Transverse colon (tissue), 4 donors: ENCODE measurements at regions not wholly inside any gene's neighbourhood (a gene's known extent, or its start where the extent isn't known, plus 50 kb on each side); places are given as distances from the start of the nearest gene placed in this dataset.

Experiments used
- DNase-seq: peaks from one replicate; pipeline ENCODE4 v3.0.0-alpha.2; 2019
- H3K27ac ChIP-seq, 4 donors: fragments of 200-600 bp; sonication (generic); 2 replicates each; pipeline ENCODE4 v1.5.1; 2016 to 2018; ENCODE audit warnings: inconsistent platforms in 4 of 4
- H3K27me3 ChIP-seq: fragments of 200-600 bp; sonication (generic); 2 replicates; pipeline ENCODE4 v1.5.1; 2017; ENCODE audit warnings: inconsistent platforms
- H3K36me3 ChIP-seq, 4 donors: fragments of 200-600 bp; sonication (generic); 2 replicates each; pipeline ENCODE4 v1.5.1; 2017 to 2019; ENCODE audit warnings: inconsistent platforms in 4 of 4
- H3K4me1 ChIP-seq, 4 donors: fragments of 200-600 bp; sonication (generic); 2 replicates each; pipeline ENCODE4 v1.5.1; 2017 to 2020; ENCODE audit warnings: inconsistent platforms in 4 of 4
- H3K4me3 ChIP-seq, 4 donors: fragments of 200-600 bp; sonication (generic); 1 replicate in 1 of 4; 2 replicates in 3 of 4; pipeline versions ENCODE4 v1.5.1 to v1.6.1; 2017 to 2019; ENCODE audit warnings: inconsistent platforms in 4 of 4
- H3K9me3 ChIP-seq, 2 donors: fragments of 200-600 bp; sonication (generic); 2 replicates each; pipeline ENCODE4 v1.5.1; 2017 to 2019; ENCODE audit warnings: inconsistent platforms in 2 of 2
- CTCF ChIP-seq, 5 experiments: fragments of 200-600 bp in 3 of 5; fragments of 450-650 bp in 2 of 5; sonication (generic) in 3 of 5; IDR thresholded peaks; 1 replicate in 2 of 5; 2 replicates in 3 of 5; pipeline ENCODE4 v1.5.1; 2016 to 2017; ENCODE audit warnings: antibody characterized with exemption in 5 of 5, inconsistent platforms in 3 of 5, mild to moderate bottlenecking in 2 of 5, moderate library complexity in 1 of 5
- EP300 ChIP-seq: sonication (generic); formaldehyde crosslinking; IDR thresholded peaks from one replicate; pipeline ENCODE4 v1.6.1; 2017; ENCODE audit warnings: antibody characterized with exemption, low read depth
- POLR2A ChIP-seq: fragments of 450-650 bp; IDR thresholded peaks from one replicate; pipeline ENCODE4 v1.6.1; 2016; ENCODE audit warnings: antibody characterized with exemption, mild to moderate bottlenecking, moderate library complexity
- POLR2AphosphoS5 ChIP-seq, 3 donors: sonication (generic); formaldehyde crosslinking; IDR thresholded peaks; one replicate each; pipeline ENCODE4 v1.6.1; 2016; ENCODE audit warnings: antibody characterized with exemption in 3 of 3
- WGBS, 2 donors: methylation state at CpG; one replicate each; pipeline ENCODE4 v1.1.5; 2018; ENCODE audit warnings: low coverage in 1 of 2; 5-methylcytosine and 5-hydroxymethylcytosine counted together
- in situ Hi-C, 4 donors: fragments of 200-750 bp; cut with MboI; loops; one replicate each; pipeline versions ENCODE4 v1.15.0 to v1.15.1; 2017; ENCODE audit warnings: low sequenced_read_pairs in 3 of 4, low pct_ligation_motif_present in 1 of 4, low pct_unique_long_range_greater_than_20kb in 1 of 4
- intact Hi-C: fragments of 100-400 bp; cut with DNase I; formaldehyde crosslinking; loops from one replicate; pipeline ENCODE4 v1.15.1; 2023; ENCODE audit warnings: low total_unique reads

DNA sequence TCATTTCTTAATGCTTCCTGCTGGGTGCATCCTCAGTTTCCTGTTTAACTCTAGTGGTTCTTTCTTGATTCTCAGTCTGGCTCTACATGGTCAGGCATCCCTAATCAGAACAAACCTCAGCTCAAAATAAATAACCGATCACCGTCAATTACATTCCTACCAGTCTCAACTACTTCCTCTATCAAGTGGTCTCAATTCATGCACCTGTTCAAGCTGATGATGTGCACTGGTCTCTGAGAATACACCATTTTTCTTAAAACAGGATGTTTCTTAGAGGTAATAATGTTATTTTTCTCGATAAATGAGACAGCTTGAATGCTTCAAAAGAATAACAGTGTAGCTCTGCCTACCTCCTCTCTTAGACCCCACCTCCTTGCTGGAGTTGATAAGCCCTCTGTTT, 420.9 kb downstream of the SOCS6 start:
- DNase-seq, result no peak
- Histone ChIP-seq H3K27ac (no peak overlapping the region), H3K4me3 (no peak overlapping the region), H3K4me1 (no peaks in the 10 kb centered on the region), H3K9me3 (no peaks in the 10 kb centered on the region), H3K36me3 (no peaks in the 10 kb centered on the region), H3K27me3 (no peaks in the 10 kb centered on the region)
- 60 to 72% methylated on average over 3 of the region's 3 CpGs for WGBS, 2 donors
- intact Hi-C loops (no loop called here), in situ Hi-C loops (no loop called here)
- TF ChIP-seq POLR2A (no peak), EP300 (no peak), CTCF (IDR thresholded peaks at IDR 0.05) (no peak), POLR2AphosphoS5 (IDR thresholded peaks at IDR 0.05) (no peak)

GRCh38 chr18:70709144-70709543, 420.3 kb downstream of the SOCS6 start:
- no peaks in the 10 kb centered on the region for H3K27me3 ChIP-seq
- WGBS, 2 donors, result 34 to 40% methylated on average over 2 to 4 of the region's 4 CpGs
- no peaks in the 10 kb centered on the region for H3K4me1 ChIP-seq
- no peak overlapping the region for H3K27ac ChIP-seq
- H3K36me3 ChIP-seq, result no peaks in the 10 kb centered on the region
- DNase-seq, result no peak
- H3K9me3 ChIP-seq, result no peaks in the 10 kb centered on the region
- intact Hi-C loops, result no loop called here
- H3K4me3 ChIP-seq, result no peak overlapping the region
- in situ Hi-C loops, result no loop called here
- TF ChIP-seq POLR2AphosphoS5 (IDR thresholded peaks at IDR 0.05) (no peak), EP300 (no peak), POLR2A (no peak), CTCF (IDR thresholded peaks at IDR 0.05) (no peak)

- in situ Hi-C loops, result no loop called here
- no peaks in the 10 kb centered on the region for H3K9me3 ChIP-seq
- intact Hi-C loops, result no loop called here
- 48 to 58% methylated on average over 2 to 3 of the region's 3 CpGs for WGBS, 2 donors
- DNase-seq, result no peak
- no peak overlapping the region for H3K4me3 ChIP-seq
- H3K4me1 ChIP-seq, result no peaks in the 10 kb centered on the region
- H3K36me3 ChIP-seq, result no peaks in the 10 kb centered on the region
- TF ChIP-seq POLR2A (no peak), CTCF (IDR thresholded peaks at IDR 0.05) (no peak), POLR2AphosphoS5 (IDR thresholded peaks at IDR 0.05) (no peak), EP300 (no peak)
- H3K27ac ChIP-seq, result no peak overlapping the region
- no peaks in the 10 kb centered on the region for H3K27me3 ChIP-seq
Observed at GRCh38 chr18:70705831-70706416, 417.1 kb downstream of the SOCS6 start.

DNA sequence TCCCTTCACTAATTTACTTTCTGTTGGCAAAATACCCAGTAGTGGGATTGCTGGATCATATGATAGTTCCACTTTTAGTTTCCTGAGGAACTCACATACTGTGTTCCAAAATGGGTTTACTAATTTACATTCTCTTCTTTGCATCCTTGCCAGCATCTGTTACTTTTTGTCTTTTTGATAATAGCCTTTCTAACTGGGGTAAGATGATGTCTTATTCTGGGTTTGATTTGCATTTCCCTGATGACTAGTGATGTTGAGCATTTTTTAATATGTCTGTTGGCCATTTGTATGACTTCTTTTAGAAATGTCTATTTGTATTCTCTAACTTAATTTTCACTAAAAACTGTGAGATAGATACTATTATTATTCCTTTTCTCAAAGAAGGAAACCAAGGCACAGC, 411.7 kb downstream of the SOCS6 start:
- Histone ChIP-seq H3K27ac (no peak overlapping the region), H3K36me3 (no peaks in the 10 kb centered on the region), H3K9me3 (no peaks in the 10 kb centered on the region), H3K4me1 (no peaks in the 10 kb centered on the region), H3K4me3 (no peak overlapping the region), H3K27me3 (no peaks in the 10 kb centered on the region)
- TF ChIP-seq EP300 (no peak), POLR2AphosphoS5 (IDR thresholded peaks at IDR 0.05) (no peak), POLR2A (no peak), CTCF (IDR thresholded peaks at IDR 0.05) (no peak)
- in situ Hi-C loops, result no loop called here
- intact Hi-C loops, result no loop called here
- DNase-seq, result no peak
